ENCODE measurements at regions not wholly inside any gene's neighbourhood (a gene's known extent, or its start where the extent isn't known, plus 50 kb on each side); places are given as distances from the start of the nearest gene placed in this dataset.

GRCh38 chr12:21713133-21713532, 55.5 kb upstream of the LDHB start:
- DNase-seq (ENCODE audit: low read depth): no peak
- CTCF ChIA-PET: interaction anchor here (1.8 kb wide), 1 partner anchor 15 kb away, joined by 9 read pairs; no protein-coding TSS in a partner anchor
- Histone ChIP-seq H3K27me3 (ENCODE audit: control insufficient read depth, insufficient read depth, low read length) (no peaks in the 10 kb centered on the region), H3K36me3 (ENCODE audit: control insufficient read depth, insufficient read depth, low read length) (no peaks in the 10 kb centered on the region), H3K4me3 (ENCODE audit: low read depth, low read length) (no peak overlapping the region)
- TF ChIP-seq, protein P1, sequence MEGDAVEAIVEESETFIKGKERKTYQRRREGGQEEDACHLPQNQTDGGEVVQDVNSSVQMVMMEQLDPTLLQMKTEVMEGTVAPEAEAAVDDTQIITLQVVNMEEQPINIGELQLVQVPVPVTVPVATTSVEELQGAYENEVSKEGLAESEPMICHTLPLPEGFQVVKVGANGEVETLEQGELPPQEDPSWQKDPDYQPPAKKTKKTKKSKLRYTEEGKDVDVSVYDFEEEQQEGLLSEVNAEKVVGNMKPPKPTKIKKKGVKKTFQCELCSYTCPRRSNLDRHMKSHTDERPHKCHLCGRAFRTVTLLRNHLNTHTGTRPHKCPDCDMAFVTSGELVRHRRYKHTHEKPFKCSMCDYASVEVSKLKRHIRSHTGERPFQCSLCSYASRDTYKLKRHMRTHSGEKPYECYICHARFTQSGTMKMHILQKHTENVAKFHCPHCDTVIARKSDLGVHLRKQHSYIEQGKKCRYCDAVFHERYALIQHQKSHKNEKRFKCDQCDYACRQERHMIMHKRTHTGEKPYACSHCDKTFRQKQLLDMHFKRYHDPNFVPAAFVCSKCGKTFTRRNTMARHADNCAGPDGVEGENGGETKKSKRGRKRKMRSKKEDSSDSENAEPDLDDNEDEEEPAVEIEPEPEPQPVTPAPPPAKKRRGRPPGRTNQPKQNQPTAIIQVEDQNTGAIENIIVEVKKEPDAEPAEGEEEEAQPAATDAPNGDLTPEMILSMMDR (IDR thresholded peaks at IDR 0.05; ENCODE audit: insufficient read depth, low read depth, low read length): no peak
- POLR2A ChIA-PET: no interaction called here

DNA sequence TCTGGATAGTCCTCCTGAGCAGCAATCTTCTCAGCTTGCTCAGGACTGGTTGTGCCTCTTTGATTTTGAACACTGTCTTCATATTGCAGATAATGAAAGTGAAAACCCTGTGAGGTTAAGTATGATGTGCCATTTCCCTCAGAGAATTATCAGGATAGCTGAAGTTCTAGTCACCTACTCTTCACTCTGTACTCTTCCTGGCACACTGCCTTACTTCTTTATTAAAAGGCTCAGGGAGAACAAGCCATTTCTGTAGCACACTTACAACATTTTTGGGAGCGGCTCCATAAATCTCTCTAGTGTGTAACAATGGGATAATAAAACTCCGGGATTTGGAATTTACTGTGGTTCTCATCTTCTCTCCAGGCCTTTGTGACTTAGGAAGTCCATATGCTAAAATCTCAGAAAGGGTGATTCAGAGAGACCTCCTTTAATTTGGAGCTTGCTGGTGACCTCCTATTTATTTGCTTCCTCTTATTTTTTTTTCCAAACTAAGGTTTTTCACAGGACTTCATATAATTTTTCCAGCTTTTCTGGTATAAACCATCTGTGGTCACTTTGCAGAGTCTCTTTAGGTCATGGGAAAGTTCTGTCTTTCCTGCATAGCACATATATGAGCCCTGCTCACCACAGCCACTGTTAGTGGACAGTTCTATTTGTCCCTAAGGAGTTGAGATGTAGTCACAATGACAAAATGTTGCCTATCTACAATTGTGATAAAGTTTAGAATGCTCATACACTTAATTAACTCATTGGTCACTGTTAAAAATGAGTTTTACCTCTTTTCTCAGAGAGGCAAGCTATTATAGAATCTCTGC, 53.5 kb upstream of the LDHB start:
- CTCF ChIA-PET: interaction anchor here (0.6 to 1.8 kb wide), 2 partner anchors 13 to 277 kb away, joined by 3 to 9 read pairs; no protein-coding TSS in a partner anchor
- POLR2A ChIA-PET: no interaction called here
- TF ChIP-seq, protein P1 (IDR thresholded peaks at IDR 0.05; ENCODE audit: insufficient read depth, low read depth, low read length): no peak
- DNase-seq (ENCODE audit: low read depth): no peak
- Histone ChIP-seq H3K36me3 (ENCODE audit: control insufficient read depth, insufficient read depth, low read length) (no peaks in the 10 kb centered on the region), H3K4me3 (ENCODE audit: low read depth, low read length) (no peak overlapping the region), H3K27me3 (ENCODE audit: control insufficient read depth, insufficient read depth, low read length) (no peaks in the 10 kb centered on the region)
